ENCODE measurements at regions not wholly inside any gene's neighbourhood (a gene's known extent, or its start where the extent isn't known, plus 50 kb on each side); places are given as distances from the start of the nearest gene placed in this dataset.

- TF ChIP-seq CTCF (IDR thresholded peaks at IDR 0.05; ENCODE audit: borderline replicate concordance, extremely low read depth, low read length, poor library complexity, severe bottlenecking) = no peak
- TF ChIP-seq EZH2 (IDR thresholded peaks at IDR 0.05; ENCODE audit: borderline replicate concordance, low read depth, low read length, severe bottlenecking) = no peak
These were observed 490.4 kb upstream of the ADGRB3 start for GRCh38 chr6:68144667-68145066.
